ENCODE measurements at regions not wholly inside any gene's neighbourhood (a gene's known extent, or its start where the extent isn't known, plus 50 kb on each side); places are given as distances from the start of the nearest gene placed in this dataset.

GRCh38 chr1:219548386-219548785 is 64.5 kb downstream of the ZC3H11B start:
- TF ChIP-seq FOXK2 (IDR thresholded peaks at IDR 0.05): no peak
- no peak for TF ChIP-seq SP1 (IDR thresholded peaks at IDR 0.05)
- TF ChIP-seq PKNOX1 (IDR thresholded peaks at IDR 0.05): no peak
- no peak for TF ChIP-seq ZNF384 (IDR thresholded peaks at IDR 0.05)
- no peak for TF ChIP-seq LEF1 (IDR thresholded peaks at IDR 0.05; ENCODE audit: borderline replicate concordance)
- no peak for TF ChIP-seq NFRKB (IDR thresholded peaks at IDR 0.05)
- no peak for TF ChIP-seq BHLHE40 (IDR thresholded peaks at IDR 0.05; ENCODE audit: borderline replicate concordance)
- no peak for TF ChIP-seq TARDBP (IDR thresholded peaks at IDR 0.05)
- TF ChIP-seq SUZ12 (IDR thresholded peaks at IDR 0.05): no peak
- TF ChIP-seq L3MBTL2 (conservative IDR thresholded peaks at IDR 0.05): no peak
- TF ChIP-seq ARNT (IDR thresholded peaks at IDR 0.05): no peak
- no peak for TF ChIP-seq FOXM1 (IDR thresholded peaks at IDR 0.05; ENCODE audit: borderline replicate concordance)

Measured in HEK293T (cell line).